Stimulated activated naive CD4-positive, alpha-beta T cell treated with Interleukin-2 at 50 U/mL for 16 hours (primary cell): ENCODE measurements at regions not wholly inside any gene's neighbourhood (a gene's known extent, or its start where the extent isn't known, plus 50 kb on each side); places are given as distances from the start of the nearest gene placed in this dataset.
"Not testable (repeated sequence)": the region's sequence is repeated elsewhere in the genome, so short reads cannot be mapped to it uniquely, and the experiment has no call there.

Experiments
- DNase-seq: peaks from one replicate; lab custom pipeline; 2025; lab: John Stamatoyannopoulos, UW

- no peak for DNase-seq
Measured at GRCh38 chr6:85285114-85285513, 164.8 kb upstream of the NT5E start.

GRCh38 chr6:85283436-85283835 is 166.4 kb upstream of the NT5E start:
- DNase-seq = no peak

GRCh38 chr6:85278466-85279035 is 171.3 kb upstream of the NT5E start:
- no peak for DNase-seq

GRCh38 chr6:85276026-85276425 is 173.9 kb upstream of the NT5E start:
- not testable (repeated sequence) for DNase-seq

- no peak for DNase-seq
Measured at GRCh38 chr6:85275338-85275985, 174.4 kb upstream of the NT5E start.

GRCh38 chr6:85273870-85274269 is 176.0 kb upstream of the NT5E start:
- no peak for DNase-seq

- no peak for DNase-seq
Measured at GRCh38 chr6:85273046-85273445, 176.8 kb upstream of the NT5E start.

- no peak for DNase-seq
Measured at GRCh38 chr6:85272592-85272991, 177.3 kb upstream of the NT5E start.

GRCh38 chr6:85262621-85263020 is 187.3 kb upstream of the NT5E start:
- no peak for DNase-seq

- no peak for DNase-seq
Measured at GRCh38 chr6:85261271-85261670, 188.6 kb upstream of the NT5E start.

- no peak for DNase-seq
Measured at GRCh38 chr6:85255661-85256060, 194.2 kb upstream of the NT5E start.

GRCh38 chr6:85252552-85252951 is 197.3 kb upstream of the NT5E start:
- DNase-seq = no peak

GRCh38 chr6:85252085-85252484 is 197.8 kb upstream of the NT5E start:
- no peak for DNase-seq

- DNase-seq = no peak
Measured at GRCh38 chr6:85251300-85251699, 198.6 kb upstream of the NT5E start.

- no peak for DNase-seq
Measured at GRCh38 chr6:85250586-85251220, 199.2 kb upstream of the NT5E start.

GRCh38 chr6:85245004-85245403 is 204.9 kb upstream of the NT5E start:
- DNase-seq = no peak

- no peak for DNase-seq
Measured at GRCh38 chr6:85241498-85242052, 208.3 kb upstream of the NT5E start.

GRCh38 chr6:85240787-85241385 is 209.0 kb upstream of the NT5E start:
- no peak for DNase-seq

GRCh38 chr6:85237478-85237877 is 212.4 kb upstream of the NT5E start:
- DNase-seq = no peak

GRCh38 chr6:85236636-85237035 is 213.2 kb upstream of the NT5E start:
- DNase-seq = no peak

- not testable (repeated sequence) for DNase-seq
Measured at GRCh38 chr6:85227345-85227744, 222.5 kb upstream of the NT5E start.

- DNase-seq = not testable (repeated sequence)
Measured at GRCh38 chr6:85212794-85213193, 237.1 kb upstream of the NT5E start.

GRCh38 chr6:85195243-85195642 is 254.6 kb upstream of the NT5E start:
- DNase-seq = no peak
